ENCODE measurements at regions not wholly inside any gene's neighbourhood (a gene's known extent, or its start where the extent isn't known, plus 50 kb on each side); places are given as distances from the start of the nearest gene placed in this dataset.

GRCh38 chr3:151593928-151594327, 133.1 kb upstream of the IGSF10 start:
- peaks cover 0 to 9% (median 3%) of the 10 kb centered on the region in 7 donors for H3K9me3 Mint-ChIP-seq
- no peak overlapping the region for H3K4me2 ChIP-seq (replicated peaks; ENCODE audit: extremely low read depth, low read length, poor library complexity, severe bottlenecking)
- no peaks in the 10 kb centered on the region for H3K36me3 Mint-ChIP-seq
- H3K27ac ChIP-seq (ENCODE audit: low read depth in 1 of 2, low read length in 2 of 2): no peak overlapping the region
- no peaks in the 10 kb centered on the region for H3K36me3 ChIP-seq (replicated peaks in 1 of 2; ENCODE audit: control insufficient read depth in 1 of 2, insufficient read depth in 2 of 2, low read length in 2 of 2)
- H3K9me3 ChIP-seq (replicated peaks in 1 of 2; ENCODE audit: control insufficient read depth in 1 of 2, insufficient read depth in 1 of 2, low read length in 2 of 2): peaks cover 0 to 2% of the 10 kb centered on the region in 2 donors
- no peaks in the 10 kb centered on the region for H4K20me1 ChIP-seq (ENCODE audit: insufficient read depth, low read length)
- H3K4me1 ChIP-seq (ENCODE audit: control insufficient read depth in 1 of 2, insufficient read depth in 2 of 2, low read length in 2 of 2): no peaks in the 10 kb centered on the region
- no peaks in the 10 kb centered on the region for H3K79me2 ChIP-seq (ENCODE audit: insufficient read depth, low read length)
- WGBS (ENCODE audit: insufficient coverage): no CpG with 5 or more reads among the region's 1 CpG
- H3K4me3 ChIP-seq (replicated peaks in 1 of 3; ENCODE audit: low read depth in 2 of 3, low read length in 3 of 3): no peak overlapping the region
- no peaks in the 10 kb centered on the region for H3K4me1 Mint-ChIP-seq
- no peak for DNase-seq
- no peak overlapping the region for H3K9ac ChIP-seq (ENCODE audit: insufficient read depth, low read length, poor library complexity, severe bottlenecking)
- no peak overlapping the region for H2AFZ ChIP-seq (ENCODE audit: insufficient read depth, low read depth, low read length, poor library complexity, severe bottlenecking)
- no peaks in the 10 kb centered on the region for H3K27me3 Mint-ChIP-seq (ENCODE audit: low read depth in 3 of 3)
- TF ChIP-seq CTCF (IDR thresholded peaks at IDR 0.05): no peak
- H3K4me3 Mint-ChIP-seq: no peak overlapping the region
- intact Hi-C loops (cut with micrococcal nuclease): no loop called here
- no peaks in the 10 kb centered on the region for H3K27me3 ChIP-seq (ENCODE audit: control insufficient read depth in 2 of 2, insufficient read depth in 2 of 2, low read length in 2 of 2)
- H3K27ac Mint-ChIP-seq: no peak overlapping the region

GRCh38 chr3:151592287-151592686, 131.4 kb upstream of the IGSF10 start:
- Mint-ChIP-seq H3K27ac (no peak overlapping the region), H3K4me1 (no peaks in the 10 kb centered on the region), H3K9me3 (peaks cover 0 to 2% (median 0%) of the 10 kb centered on the region in 7 donors), H3K4me3 (no peak overlapping the region), H3K27me3 (ENCODE audit: low read depth in 3 of 3) (no peaks in the 10 kb centered on the region), H3K36me3 (no peaks in the 10 kb centered on the region)
- Histone ChIP-seq H3K4me2 (replicated peaks; ENCODE audit: extremely low read depth, low read length, poor library complexity, severe bottlenecking) (no peak overlapping the region), H3K9me3 (replicated peaks in 1 of 2; ENCODE audit: control insufficient read depth in 1 of 2, insufficient read depth in 1 of 2, low read length in 2 of 2) (no peaks in the 10 kb centered on the region), H3K4me1 (ENCODE audit: control insufficient read depth in 1 of 2, insufficient read depth in 2 of 2, low read length in 2 of 2) (no peaks in the 10 kb centered on the region), H3K27ac (ENCODE audit: low read depth in 1 of 2, low read length in 2 of 2) (no peak overlapping the region), H4K20me1 (ENCODE audit: insufficient read depth, low read length) (no peaks in the 10 kb centered on the region), H3K36me3 (replicated peaks in 1 of 2; ENCODE audit: control insufficient read depth in 1 of 2, insufficient read depth in 2 of 2, low read length in 2 of 2) (no peaks in the 10 kb centered on the region), H3K9ac (ENCODE audit: insufficient read depth, low read length, poor library complexity, severe bottlenecking) (no peak overlapping the region), H2AFZ (ENCODE audit: insufficient read depth, low read depth, low read length, poor library complexity, severe bottlenecking) (no peak overlapping the region), H3K27me3 (ENCODE audit: control insufficient read depth in 2 of 2, insufficient read depth in 2 of 2, low read length in 2 of 2) (no peaks in the 10 kb centered on the region), H3K4me3 (replicated peaks in 1 of 3; ENCODE audit: low read depth in 2 of 3, low read length in 3 of 3) (no peak overlapping the region), H3K79me2 (ENCODE audit: insufficient read depth, low read length) (no peaks in the 10 kb centered on the region)
- intact Hi-C loops (cut with micrococcal nuclease): no loop called here
- TF ChIP-seq CTCF (IDR thresholded peaks at IDR 0.05): no peak
- DNase-seq: no peak
